EH (cell line): ENCODE measurements at regions not wholly inside any gene's neighbourhood (a gene's known extent, or its start where the extent isn't known, plus 50 kb on each side); places are given as distances from the start of the nearest gene placed in this dataset.
"Not testable (repeated sequence)": the region's sequence is repeated elsewhere in the genome, so short reads cannot be mapped to it uniquely, and the experiment has no call there.

Experiments used
- DNase-seq: peaks from one replicate; pipeline ENCODE4 v3.0.0-alpha.2; 2015; ENCODE audit warnings: low read depth

DNA sequence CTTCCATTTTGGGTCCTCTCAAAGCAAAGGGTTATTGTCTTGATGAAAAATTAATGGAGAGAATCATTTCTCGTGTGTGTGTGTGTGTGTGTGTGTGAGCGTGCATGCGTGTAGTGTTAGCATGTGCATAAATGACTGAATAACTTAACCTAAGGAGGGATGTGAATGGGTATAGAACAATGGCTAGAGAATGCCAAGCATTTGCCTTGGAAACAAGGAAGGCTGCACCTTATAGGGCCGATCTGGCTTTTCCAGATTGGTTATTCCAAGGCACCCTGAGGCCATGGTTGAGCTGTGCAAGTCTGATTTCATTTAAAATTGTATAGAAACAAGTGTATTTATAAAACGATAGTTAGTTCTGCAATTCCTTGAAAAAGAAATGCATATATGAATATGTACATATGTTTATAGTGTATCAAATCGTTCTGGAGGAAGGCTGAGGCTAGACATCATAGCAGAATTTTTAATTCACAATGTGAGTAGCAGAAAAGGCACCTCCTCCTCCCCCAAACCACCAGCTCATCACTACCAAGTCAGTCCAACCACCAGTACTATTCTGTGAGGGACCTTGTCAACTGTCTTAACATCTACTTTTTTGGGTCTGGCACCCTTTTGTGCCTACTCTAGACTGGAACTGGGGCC is 322.7 kb upstream of the ISX start:
- no peak for DNase-seq

DNA sequence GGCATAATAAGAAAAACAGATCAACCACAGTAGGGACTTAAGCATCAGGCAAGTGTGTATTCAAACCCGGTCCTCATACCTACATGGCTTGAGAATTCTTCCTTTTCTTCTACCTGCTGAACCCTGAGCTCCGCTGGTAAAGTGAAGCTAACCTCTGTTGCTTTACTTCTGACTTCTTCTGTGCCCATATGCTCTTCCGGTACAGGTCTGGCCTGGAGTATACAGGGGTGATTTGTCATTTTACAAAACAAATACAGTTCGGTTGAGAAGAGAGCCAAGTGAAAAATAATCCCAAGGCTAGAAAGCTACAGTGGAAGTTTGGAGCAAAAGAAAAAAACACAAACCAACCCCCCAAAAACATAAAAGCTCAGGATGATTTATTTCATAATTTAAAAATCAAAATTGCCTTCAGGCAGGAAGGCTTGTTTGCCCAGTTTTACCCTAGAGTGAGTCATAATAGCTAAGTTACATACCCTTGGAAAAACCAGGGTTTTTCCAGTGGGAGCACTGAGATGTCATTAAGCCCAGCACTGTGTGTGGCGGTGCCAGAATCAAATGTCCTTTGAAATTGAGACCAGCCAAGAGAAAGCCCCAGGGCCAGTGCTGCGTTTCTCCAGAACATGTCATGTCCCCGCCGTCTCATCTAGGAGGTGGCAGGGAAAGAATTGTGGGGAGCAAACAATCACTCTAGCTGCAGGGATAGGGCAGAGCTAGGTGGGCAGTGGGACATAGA is 305.5 kb upstream of the ISX start:
- no peak for DNase-seq

DNA sequence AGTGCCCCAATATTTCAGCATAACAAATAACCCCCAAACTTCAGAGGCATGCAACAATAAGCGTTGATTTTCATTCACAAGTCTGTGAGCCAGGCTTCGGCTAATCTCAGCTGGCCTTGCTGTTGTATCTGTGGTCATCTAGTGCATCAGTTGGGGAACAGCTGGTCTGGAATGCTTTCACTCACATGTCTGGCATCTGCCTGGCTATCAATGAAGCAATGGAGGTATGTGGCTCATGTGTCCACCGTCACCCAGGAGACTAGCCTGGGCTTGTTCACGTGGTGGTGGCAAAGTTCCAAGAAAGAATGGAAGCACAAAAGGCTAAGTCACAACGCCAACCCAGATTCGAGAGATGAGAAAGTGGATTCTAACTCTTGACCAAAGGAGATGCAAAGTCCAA is 304.8 kb upstream of the ISX start:
- peak; percentile 17 for DNase-seq

DNA sequence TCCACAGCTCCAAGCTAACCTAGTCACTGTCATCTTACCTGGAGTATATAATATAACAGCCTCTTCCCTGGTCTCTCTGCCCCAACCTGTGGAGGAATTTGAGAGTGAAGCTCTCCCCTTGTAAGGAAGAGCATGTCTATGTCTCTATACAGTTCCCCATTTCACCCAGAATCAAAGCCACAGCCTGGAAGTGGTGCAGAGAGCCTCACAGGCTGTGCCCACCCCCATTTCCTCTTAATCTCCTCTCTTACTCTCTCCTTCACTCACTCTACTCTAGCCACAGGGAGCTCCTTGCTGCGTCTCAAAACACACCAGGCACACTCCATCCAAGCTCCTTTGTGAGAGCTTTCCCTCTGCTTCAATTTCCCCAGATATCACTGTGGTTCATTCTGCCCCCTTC is 302.5 kb upstream of the ISX start:
- no peak for DNase-seq

DNA sequence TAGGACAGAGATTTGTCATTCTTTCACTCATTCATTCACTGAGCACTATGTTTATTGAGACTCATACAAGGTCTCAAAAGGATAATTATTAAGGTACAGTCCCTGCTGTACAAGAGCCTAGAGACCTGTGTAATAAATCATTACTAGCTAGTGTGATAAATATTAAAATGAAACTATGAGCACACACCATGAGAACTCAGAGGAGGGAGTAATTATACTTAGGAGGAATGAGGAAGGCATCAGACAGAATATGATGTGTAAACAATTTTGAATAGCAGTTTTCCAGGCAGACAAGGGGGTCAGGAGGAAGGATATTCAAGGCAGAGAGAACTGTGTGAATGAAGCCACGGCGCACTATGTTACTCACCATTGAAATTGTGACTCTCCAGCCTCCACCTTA is 300.8 kb upstream of the ISX start:
- DNase-seq, result no peak

DNA sequence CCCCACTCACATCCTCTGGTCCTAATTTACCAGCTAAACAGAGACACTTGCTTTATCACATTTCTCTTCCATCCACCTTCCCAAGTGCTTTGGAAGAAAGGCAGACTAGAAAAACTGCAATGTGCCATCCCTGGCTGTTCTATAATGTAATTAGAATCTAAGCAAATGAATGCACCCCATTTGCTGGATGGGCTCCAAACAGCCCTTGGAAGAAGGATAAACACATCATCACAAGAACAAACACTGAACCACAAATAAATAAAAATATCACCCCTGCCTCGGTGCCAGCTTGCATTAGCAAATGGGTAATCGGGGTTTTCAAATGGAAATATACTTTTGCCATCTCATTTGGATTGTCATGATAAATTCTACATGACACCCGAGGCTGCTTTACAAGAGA is 296.6 kb upstream of the ISX start:
- no peak for DNase-seq

DNA sequence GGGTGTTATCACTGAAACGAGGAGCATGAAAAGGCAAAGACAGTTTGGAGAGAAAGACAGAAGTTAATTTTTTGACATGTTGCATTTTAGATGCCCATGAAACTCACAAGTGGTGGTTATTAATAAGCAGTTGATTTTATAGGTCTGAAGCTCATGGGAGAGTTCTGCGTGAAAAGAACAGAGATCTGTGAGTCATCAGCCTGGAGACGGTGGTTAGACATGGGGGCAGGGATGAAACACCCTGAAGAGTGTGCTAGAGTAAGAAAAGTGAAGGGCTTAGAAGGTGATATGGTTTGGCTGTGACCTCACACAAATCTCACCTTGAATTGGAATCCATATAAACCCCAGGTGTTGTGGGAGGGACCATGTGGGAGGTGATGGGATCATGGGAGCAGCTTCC is 289.1 kb upstream of the ISX start:
- DNase-seq, result peak; percentile 30

DNA sequence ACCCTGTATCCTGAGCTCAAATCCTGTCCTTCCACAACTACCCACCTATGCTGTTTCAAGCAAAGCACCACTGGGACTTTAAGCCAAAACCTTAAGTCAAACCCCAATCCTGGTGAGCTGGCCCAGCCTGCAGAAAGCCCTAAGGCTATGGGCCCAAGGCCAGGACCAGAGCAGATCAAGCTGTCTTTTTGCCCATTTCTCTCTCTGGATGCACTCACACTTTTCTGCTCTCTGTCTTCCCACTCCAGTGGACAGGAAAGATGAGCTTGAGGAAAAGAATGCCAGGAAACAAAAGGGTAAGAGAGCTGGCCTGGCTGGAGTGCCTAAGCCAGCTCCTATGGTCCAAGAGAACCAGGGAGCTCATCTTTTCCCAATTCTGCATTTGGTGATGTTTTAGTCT is 284.3 kb upstream of the ISX start:
- DNase-seq, result peak; percentile 17

DNA sequence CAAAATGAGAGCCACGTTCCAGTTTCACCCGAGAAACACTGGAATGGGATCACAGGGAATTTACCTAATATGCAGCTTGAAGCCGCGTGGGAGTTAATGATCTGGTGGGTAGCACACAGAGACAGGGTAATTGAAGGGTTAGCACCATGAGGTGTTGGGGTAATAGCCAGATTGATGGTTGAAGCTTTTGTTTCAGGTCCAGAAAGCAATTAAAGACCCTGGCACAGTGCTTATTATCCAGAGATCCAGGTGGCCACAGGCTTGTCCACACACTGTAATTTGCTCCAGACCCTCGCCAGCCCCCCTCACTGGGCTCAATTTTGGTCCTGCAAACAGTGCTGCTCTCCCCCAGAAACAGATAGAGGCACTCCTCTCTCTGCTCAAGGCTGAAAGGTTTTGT is 282.5 kb upstream of the ISX start:
- DNase-seq, result no peak

DNA sequence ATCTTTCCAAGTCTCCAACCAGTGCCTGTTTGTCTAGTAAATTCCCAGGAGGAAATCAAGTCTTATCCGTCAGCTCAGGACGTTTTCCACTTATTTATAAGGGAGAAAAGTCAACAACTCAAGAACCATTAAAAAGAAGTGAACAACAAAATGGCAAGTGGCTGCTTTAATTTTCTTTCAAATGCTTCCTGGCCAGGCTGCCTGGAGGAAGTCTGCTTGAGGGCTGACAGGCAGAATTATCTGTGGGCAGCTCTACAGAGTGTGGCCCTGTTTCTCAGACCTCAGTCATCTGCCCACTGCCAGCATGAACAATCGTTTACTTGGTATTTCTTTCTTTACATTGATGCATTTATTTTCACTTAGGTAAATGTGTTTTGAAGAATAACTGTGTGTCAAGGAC is 281.9 kb upstream of the ISX start:
- no peak for DNase-seq

DNA sequence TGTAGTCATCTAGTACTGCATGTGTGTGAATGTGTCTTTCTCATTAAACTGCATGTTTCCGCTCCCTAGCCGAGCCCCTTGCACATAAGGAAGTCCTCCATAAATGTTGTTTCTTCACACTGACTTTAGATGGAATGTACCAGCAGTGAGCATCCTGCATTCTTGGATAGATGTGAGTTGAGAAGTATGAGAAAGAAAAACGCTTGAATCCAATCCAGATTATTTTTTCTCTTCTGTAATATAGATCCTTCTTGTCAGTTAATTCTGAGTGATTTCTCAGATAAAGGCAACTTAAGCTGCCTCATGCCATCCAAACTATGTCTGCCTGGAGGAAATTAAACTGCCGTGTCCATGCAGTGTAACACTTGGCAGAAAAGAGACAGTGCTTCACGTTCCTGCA is 268.1 kb upstream of the ISX start:
- DNase-seq, result no peak

DNA sequence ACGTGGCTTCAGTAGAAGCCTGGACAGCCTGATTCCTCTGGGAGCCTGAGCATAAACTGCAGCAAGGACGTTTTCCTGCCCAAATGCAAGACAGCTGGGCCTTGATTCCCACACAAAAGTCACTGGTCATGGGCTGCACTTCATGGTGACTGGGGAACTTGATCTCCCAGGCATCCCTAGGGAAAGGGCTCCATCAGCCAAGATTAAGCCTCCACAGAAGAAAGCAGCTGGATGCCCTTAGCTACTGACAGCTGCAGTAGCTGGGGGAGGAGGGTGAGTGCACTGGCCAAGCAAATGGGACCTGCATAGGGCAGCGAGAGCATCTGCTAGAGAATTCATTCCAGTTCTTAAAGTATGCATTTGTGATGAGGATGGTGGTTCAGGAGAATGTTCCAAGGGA is 267.4 kb upstream of the ISX start:
- no peak for DNase-seq

DNA sequence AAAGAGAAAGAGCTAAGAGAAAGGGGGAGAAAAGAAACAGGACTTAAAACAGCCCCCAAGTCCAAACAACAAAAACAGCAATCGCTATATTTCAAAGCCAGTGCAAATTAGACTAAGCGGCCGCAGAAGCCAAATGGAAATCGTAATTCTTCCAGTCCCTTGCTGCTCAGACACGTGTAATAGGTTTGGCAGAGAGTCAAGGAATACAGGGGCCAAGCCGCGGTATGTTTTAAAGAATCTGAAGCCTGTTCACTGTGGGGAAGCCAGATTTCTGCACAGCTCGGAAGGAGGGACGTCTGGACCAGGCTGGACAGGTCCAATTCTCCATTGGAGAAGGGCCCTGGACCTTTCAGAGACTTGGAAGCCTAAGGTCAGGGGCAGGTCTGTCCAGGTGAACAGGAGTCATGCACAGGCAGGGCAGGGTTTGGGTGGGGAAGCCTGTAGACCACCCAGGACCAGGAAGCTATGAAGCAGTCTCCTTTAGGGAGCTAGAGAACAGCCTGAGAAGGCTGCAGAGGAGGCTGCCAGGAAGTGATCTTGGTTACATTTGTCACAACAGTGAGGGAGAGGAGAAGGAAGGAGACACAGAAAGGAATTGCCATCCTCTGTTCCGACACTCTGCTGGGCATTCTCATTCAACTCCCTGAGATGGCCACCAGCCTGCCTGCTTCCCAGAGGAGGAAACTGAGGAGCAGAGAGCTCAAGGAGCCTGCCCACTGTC is 265.5 kb upstream of the ISX start:
- DNase-seq, result peak; percentile 78

DNA sequence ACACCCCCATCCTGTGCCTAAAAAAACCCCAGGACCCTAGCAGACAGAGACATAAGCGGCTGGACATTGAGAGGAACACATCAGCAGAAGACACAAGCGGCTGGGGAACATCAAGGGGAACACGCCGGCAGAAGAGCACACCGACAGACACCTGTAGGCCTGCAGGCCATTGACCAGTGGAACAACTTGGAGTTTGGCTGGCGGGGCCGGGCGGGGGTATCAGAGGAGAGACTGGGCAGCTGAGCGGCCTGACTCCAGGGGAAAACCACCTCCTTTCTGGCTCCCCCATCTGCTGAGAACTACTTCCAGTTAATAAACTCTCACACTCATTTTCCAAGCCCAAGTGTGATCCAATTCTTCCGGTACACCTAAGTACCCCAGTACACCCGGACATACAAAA is 264.7 kb upstream of the ISX start:
- no peak for DNase-seq

DNA sequence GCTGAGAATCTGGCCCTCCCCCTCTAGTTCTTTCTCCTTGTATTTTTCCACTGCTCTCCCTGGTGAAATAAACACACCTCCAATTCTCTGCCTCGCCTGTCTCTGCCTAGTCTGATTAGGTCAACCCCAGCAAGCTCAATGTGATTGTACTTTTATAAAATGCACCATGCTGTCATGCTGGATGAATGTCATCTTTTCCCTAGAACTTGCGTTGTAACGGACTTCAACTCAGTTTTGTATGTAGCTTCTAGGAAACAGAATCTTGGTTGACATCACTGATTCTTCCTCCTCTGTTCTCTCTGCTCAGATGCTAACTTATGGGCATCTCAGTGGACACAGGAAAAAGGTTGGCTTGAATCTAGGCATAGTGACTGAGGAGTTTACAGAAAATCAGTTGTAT is 261.9 kb upstream of the ISX start:
- DNase-seq, result no peak

DNA sequence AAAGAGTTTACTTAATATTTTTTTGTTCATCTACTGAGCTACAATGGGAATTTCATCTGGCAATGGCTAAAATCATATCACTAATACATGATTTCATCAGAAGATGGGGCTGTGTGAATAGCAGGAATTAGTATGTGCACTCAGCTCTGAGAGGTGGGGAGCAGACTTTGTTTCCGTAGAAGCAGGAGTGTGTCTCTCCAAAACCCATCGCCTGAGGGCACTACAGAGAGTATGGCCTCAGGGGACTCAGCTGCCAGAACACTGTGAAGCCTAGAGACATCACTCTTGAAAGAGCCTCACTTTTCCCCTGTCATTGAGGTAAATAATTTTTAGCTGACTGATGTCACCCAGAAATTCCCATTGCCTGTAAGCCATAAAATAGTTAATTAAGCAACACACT is 261.4 kb upstream of the ISX start:
- DNase-seq, result no peak

DNA sequence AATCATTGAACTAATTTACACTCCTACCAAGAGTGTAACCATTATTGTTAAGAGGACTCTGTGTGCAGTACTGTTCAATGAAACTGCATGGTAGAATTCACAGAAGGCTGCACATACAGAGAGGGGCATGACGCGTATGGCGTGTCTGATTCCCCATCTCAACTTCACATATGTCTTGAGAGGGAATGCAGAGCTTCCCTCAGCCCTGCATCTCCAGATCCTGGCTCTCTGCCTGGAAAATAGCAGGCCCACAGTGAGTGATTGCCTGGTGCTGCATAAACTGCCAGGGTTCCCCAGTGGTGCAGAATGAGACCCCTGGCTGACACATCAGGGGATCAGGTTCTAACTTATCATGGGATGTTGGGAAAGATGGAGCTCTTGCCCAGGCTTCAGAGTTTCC is 260.2 kb upstream of the ISX start:
- DNase-seq, result no peak

DNA sequence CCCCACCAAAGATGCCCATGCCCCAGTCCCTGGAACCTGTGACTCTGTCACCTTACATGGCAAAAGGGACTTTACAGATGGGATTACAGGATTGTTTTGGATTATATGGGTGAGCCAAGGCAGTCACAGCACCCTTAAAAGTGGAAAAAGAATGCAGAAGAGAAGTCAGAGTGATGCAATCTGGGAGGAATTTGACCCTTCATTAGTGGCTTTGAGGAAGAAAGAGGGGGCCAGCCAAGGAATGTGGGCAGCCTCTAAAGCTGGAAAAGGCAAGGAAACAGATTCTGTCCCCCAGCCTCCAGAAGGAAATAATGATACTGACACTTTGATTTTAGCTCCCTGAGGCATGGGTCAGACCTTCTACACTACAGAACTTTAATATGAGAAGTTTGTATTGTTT is 257.3 kb upstream of the ISX start:
- peak; percentile 54 for DNase-seq

DNA sequence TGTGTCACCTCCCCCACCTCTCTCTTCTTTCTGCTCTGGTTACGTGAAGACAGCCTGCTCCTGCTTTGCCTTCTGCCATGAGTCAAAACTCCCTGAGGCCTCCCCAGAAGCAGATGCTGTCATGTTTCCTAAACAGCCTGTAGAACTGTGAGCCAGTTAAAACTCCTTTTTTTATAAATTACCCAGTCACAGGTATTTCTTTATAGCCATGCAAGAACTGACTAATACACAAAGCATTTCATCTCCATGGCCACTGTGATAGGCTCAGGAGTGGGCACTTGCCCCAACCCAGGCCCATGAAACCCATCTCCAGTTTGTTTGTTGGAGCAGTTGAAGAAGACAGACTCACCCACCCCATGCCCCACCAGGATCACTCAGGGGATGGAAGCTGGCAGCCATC is 253.3 kb upstream of the ISX start:
- DNase-seq, result peak; percentile 73

DNA sequence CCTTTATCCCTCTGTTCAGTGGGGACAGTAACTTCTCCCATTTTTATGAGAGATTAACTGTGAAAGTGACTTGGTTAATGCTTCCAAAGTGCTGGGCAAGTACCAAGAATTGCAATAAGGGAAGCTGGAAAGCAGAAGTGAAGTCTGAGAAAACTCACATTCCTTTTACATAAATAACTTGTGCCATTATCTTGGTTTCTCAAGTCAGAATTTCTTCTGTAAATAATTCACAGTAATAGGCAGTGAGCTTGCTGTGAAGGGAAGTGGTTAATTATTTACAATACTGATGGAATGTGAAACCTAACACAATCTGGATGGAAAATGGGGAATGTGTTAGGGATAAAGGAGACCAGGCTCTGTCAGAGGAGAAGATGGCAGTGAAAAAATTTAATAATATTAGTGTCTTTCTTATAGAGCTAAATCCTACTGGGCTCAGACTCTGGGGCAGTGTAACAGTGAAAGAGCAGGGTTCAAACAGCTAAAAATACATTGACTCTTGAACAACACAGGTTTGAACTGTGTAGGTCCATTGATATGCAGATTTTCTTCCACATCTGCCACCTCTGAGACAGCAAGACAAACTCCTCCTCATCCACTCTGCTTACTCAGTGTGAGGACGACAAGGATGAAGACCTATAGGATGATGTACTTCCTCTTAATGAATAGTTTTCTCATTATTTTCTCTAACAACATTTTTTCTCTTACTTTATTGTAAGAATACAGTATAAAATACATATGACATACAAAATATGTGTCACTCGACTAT is 251.5 kb upstream of the ISX start:
- DNase-seq, result peak; percentile 64

DNA sequence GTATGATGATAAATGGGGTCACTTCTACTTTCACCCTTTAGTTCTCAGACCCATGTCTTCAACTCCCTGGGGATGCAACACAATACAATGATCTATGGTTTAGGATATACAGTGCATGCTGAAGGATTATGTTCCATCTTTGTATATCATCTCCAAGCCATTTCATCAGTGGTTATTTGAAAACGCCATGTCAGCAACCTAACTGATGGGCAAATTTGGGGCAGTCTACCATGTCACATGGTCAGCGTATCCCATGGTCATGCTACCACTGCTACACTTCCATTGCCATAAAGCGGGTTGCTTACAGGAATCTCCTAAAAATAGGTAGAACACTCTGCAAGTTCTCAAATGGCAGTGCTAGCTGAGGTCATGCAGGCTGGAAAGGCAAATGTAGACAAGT is 236.5 kb upstream of the ISX start:
- no peak for DNase-seq

DNA sequence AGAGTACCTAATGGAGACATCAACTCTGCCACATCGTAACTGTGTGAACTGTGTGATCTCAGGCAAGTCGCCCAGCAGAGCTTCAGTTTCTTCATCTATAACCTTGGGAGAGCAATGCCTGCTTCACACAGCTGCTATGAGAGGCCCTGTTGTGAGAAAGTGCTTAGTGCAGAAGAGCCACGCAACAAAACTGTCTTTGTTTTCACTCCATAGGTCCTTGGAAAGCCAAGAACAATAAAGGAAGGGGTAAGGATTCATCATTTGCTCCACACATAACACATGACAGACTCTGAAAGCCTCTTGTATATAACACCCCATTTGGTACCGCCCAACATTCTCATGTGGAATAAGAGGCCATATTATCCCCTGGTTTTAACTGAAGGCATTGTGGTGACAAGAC is 231.9 kb upstream of the ISX start:
- DNase-seq, result no peak

DNA sequence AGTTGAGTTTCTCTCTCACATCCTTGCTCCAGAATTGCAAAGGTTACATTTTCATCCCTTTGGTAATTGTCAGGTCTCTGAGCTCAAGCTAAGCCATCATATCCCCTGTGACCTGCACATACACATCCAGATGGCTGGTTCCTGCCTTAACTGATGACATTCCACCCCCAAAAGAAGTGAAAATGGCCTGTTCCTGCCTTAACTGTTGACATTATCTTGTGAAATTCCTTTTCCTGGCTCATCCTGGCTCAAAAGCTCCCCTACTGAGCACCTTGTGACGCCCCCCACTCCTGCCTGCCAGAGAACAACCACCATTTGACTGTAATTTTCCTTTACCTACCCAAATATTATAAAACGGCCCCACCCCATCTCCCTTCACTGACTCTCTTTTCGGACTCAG is 231.4 kb upstream of the ISX start:
- not testable (repeated sequence) for DNase-seq
